ENCODE measurements at regions not wholly inside any gene's neighbourhood (a gene's known extent, or its start where the extent isn't known, plus 50 kb on each side); places are given as distances from the start of the nearest gene placed in this dataset.
"Not testable (repeated sequence)": the region's sequence is repeated elsewhere in the genome, so short reads cannot be mapped to it uniquely, and the experiment has no call there.

DNA sequence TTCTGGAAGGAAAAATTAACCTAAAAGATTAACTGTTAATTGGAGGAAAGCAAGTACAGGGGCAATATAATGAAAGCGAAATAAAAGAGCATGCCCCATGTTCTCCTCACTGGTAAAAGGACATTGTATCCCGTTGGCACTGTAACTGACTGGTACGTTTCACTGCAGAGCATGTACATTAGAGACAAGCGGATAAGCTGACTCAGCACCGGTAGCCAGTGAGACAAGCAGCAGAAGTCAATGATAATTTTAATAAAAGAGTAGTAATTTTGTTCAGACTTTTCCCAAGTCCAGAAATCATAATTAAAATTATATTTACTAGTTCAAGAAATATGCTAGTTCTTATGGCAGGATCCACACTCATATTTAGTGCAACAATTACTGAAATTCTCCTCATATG is 161.5 kb upstream of the VWC2 start:
- Histone ChIP-seq H3K27ac (ENCODE audit: low read length) (no peak overlapping the region), H3K9me3 (replicated peaks; ENCODE audit: control insufficient read depth, low read depth, low read length) (peaks cover 3% of the 10 kb centered on the region), H3K27me3 (ENCODE audit: control insufficient read depth, insufficient read depth, low read length) (no peaks in the 10 kb centered on the region), H3K36me3 (ENCODE audit: control insufficient read depth, insufficient read depth, low read length) (no peaks in the 10 kb centered on the region), H3K4me1 (ENCODE audit: control insufficient read depth, insufficient read depth, low read length) (no peaks in the 10 kb centered on the region), H3K4me3 (ENCODE audit: low read length) (no peak overlapping the region)
- no peak for DNase-seq
- WGBS (ENCODE audit: insufficient coverage): 82% methylated on average over 3 of the region's 5 CpGs

DNA sequence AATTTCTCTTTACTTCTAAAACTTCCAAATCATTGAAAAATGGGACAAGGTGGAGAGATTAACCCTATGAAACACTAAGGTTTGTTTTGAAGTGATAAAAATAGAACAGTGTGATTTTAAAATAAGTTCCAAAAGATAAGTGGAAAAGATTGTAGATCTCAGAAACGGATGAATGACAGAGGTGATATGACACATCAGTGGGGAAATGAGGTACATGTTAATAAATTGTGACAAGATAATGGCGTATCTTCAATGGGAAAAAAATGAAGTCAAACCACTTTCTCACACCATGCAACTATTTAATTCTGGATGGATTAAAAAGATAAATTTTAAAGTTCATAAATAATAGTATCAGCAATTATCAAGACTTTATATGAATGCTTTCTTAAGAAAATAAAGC is 159.7 kb upstream of the VWC2 start:
- Histone ChIP-seq H3K9me3 (replicated peaks; ENCODE audit: control insufficient read depth, low read depth, low read length) (no peaks in the 10 kb centered on the region), H3K27ac (ENCODE audit: low read length) (no peak overlapping the region), H3K36me3 (ENCODE audit: control insufficient read depth, insufficient read depth, low read length) (no peaks in the 10 kb centered on the region), H3K4me1 (ENCODE audit: control insufficient read depth, insufficient read depth, low read length) (no peaks in the 10 kb centered on the region), H3K4me3 (ENCODE audit: low read length) (no peak overlapping the region), H3K27me3 (ENCODE audit: control insufficient read depth, insufficient read depth, low read length) (no peaks in the 10 kb centered on the region)
- no peak for DNase-seq
- WGBS (ENCODE audit: insufficient coverage): no CpG with 5 or more reads among the region's 2 CpGs

DNA sequence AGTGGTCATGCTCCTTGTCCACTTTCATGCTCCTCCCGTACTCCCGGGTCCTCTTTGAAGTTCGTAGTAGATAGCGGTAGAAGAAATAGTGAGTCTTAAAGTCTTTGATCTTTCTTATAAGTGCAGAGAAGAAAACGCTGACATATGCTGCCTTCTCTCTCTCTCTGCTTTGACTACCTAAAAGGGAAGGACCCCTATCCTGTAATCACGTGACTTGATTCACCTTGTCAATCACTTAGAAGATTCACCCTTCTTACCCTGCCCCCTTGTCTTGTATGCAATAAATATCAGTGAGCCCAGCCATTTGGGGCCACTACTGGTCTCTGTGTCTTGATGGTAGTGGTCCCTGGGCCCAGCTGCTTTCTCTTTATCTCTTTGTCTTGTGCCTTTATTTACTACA is 158.5 kb upstream of the VWC2 start:
- no CpG with 5 or more reads among the region's 6 CpGs for WGBS (ENCODE audit: insufficient coverage)
- H3K9me3 ChIP-seq (replicated peaks; ENCODE audit: control insufficient read depth, low read depth, low read length); H3K4me1 ChIP-seq (ENCODE audit: control insufficient read depth, insufficient read depth, low read length); H3K27ac ChIP-seq (ENCODE audit: low read length); H3K27me3 ChIP-seq (ENCODE audit: control insufficient read depth, insufficient read depth, low read length); DNase-seq; H3K36me3 ChIP-seq (ENCODE audit: control insufficient read depth, insufficient read depth, low read length); H3K4me3 ChIP-seq (ENCODE audit: low read length): not testable (repeated sequence)

- no peak overlapping the region for H3K27ac ChIP-seq (ENCODE audit: low read length)
- no CpG with 5 or more reads among the region's 1 CpG for WGBS (ENCODE audit: insufficient coverage)
- H3K27me3 ChIP-seq (ENCODE audit: control insufficient read depth, insufficient read depth, low read length): no peaks in the 10 kb centered on the region
- no peaks in the 10 kb centered on the region for H3K36me3 ChIP-seq (ENCODE audit: control insufficient read depth, insufficient read depth, low read length)
- no peaks in the 10 kb centered on the region for H3K4me1 ChIP-seq (ENCODE audit: control insufficient read depth, insufficient read depth, low read length)
- H3K9me3 ChIP-seq (replicated peaks; ENCODE audit: control insufficient read depth, low read depth, low read length): no peaks in the 10 kb centered on the region
- no peak overlapping the region for H3K4me3 ChIP-seq (ENCODE audit: low read length)
- DNase-seq: no peak
Measured at GRCh38 chr7:49618028-49618427, 155.4 kb upstream of the VWC2 start.

DNA sequence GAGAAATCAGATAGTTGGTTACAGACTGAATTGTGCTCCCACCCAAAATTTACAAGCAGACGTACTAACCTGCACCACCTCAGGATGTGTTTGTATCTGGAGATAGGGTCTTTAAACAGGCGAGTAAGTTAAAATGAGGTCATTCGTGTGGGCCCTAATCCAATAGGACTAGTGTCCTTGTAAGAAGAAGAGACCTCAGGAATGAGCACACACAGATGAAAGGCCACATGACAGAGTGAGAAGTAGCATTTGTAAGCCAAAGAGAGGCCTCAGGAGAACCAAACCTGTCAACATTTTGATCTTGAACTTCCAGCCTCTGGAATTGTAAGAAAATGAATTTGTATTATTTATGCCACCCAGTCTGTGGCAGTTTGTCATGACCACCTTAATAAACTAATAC is 149.5 kb upstream of the VWC2 start:
- no peaks in the 10 kb centered on the region for H3K27me3 ChIP-seq (ENCODE audit: control insufficient read depth, insufficient read depth, low read length)
- WGBS (ENCODE audit: insufficient coverage): 29% methylated on average over 2 of the region's 3 CpGs
- peak; percentile 33 for DNase-seq
- H3K27ac ChIP-seq (ENCODE audit: low read length): no peak overlapping the region
- no peak overlapping the region for H3K4me3 ChIP-seq (ENCODE audit: low read length)
- H3K36me3 ChIP-seq (ENCODE audit: control insufficient read depth, insufficient read depth, low read length): no peaks in the 10 kb centered on the region
- no peaks in the 10 kb centered on the region for H3K9me3 ChIP-seq (replicated peaks; ENCODE audit: control insufficient read depth, low read depth, low read length)
- no peaks in the 10 kb centered on the region for H3K4me1 ChIP-seq (ENCODE audit: control insufficient read depth, insufficient read depth, low read length)

- H3K9me3 ChIP-seq (replicated peaks; ENCODE audit: control insufficient read depth, low read depth, low read length): no peaks in the 10 kb centered on the region
- no peak overlapping the region for H3K4me3 ChIP-seq (ENCODE audit: low read length)
- no peak overlapping the region for H3K27ac ChIP-seq (ENCODE audit: low read length)
- H3K4me1 ChIP-seq (ENCODE audit: control insufficient read depth, insufficient read depth, low read length): no peaks in the 10 kb centered on the region
- H3K27me3 ChIP-seq (ENCODE audit: control insufficient read depth, insufficient read depth, low read length): no peaks in the 10 kb centered on the region
- no peaks in the 10 kb centered on the region for H3K36me3 ChIP-seq (ENCODE audit: control insufficient read depth, insufficient read depth, low read length)
- DNase-seq: peak; percentile 76
Measured at GRCh38 chr7:49624611-49625010, 148.8 kb upstream of the VWC2 start.

DNA sequence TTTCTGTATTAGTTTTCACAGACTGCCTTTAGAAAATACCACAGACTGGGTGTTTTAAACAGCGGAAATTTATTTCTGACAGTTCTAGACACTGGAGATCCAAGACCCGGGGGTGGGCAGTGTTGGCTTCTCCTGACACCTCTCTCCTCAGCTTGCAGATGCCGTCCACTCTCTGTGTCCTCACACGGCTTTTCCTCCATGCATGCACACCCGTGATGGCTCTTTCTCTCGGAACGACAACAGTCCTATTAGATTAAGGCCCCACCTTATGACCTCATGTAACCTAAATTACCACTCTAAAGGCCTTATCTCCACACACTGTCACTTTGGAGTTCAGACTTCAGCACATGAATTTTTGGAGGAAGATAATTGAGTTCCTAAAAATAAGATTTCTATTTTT is 142.9 kb upstream of the VWC2 start:
- H3K27ac ChIP-seq (ENCODE audit: low read length): no peak overlapping the region
- no peaks in the 10 kb centered on the region for H3K36me3 ChIP-seq (ENCODE audit: control insufficient read depth, insufficient read depth, low read length)
- no peak overlapping the region for H3K4me3 ChIP-seq (ENCODE audit: low read length)
- no peak for DNase-seq
- peaks cover 8% of the 10 kb centered on the region for H3K4me1 ChIP-seq (ENCODE audit: control insufficient read depth, insufficient read depth, low read length)
- WGBS (ENCODE audit: insufficient coverage): 87% methylated on average over 7 of the region's 7 CpGs
- no peaks in the 10 kb centered on the region for H3K27me3 ChIP-seq (ENCODE audit: control insufficient read depth, insufficient read depth, low read length)
- H3K9me3 ChIP-seq (replicated peaks; ENCODE audit: control insufficient read depth, low read depth, low read length): no peaks in the 10 kb centered on the region

- Histone ChIP-seq H3K27ac (ENCODE audit: low read length) (peak overlapping the region; percentile 83), H3K36me3 (ENCODE audit: control insufficient read depth, insufficient read depth, low read length) (no peaks in the 10 kb centered on the region), H3K4me1 (ENCODE audit: control insufficient read depth, insufficient read depth, low read length) (peaks cover 8% of the 10 kb centered on the region), H3K9me3 (replicated peaks; ENCODE audit: control insufficient read depth, low read depth, low read length) (no peaks in the 10 kb centered on the region), H3K27me3 (ENCODE audit: control insufficient read depth, insufficient read depth, low read length) (no peaks in the 10 kb centered on the region), H3K4me3 (ENCODE audit: low read length) (no peak overlapping the region)
- DNase-seq: peak; percentile 54
Measured at GRCh38 chr7:49631071-49631815, 142.2 kb upstream of the VWC2 start.

DNA sequence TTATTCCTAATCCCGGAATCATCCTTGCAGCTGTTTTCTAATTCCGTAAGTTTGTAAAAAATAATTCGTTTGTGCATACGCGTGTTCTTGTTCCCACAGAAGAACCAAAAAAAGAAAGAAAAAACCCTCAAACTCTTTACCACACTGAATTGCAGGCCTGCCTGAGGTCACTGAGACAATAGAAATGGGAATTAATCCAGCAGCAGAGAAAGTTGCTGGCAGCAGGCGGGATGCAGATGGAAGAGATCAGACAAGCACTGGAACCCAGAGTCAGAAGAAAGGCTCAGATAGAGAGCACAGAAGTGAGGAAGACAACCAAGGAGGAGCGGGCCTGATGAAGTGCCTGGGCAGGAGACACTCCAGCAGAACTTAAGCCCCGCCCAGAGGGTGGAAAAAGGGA is 141.5 kb upstream of the VWC2 start:
- Histone ChIP-seq H3K27me3 (ENCODE audit: control insufficient read depth, insufficient read depth, low read length) (no peaks in the 10 kb centered on the region), H3K4me3 (ENCODE audit: low read length) (no peak overlapping the region), H3K4me1 (ENCODE audit: control insufficient read depth, insufficient read depth, low read length) (peaks cover 8% of the 10 kb centered on the region), H3K9me3 (replicated peaks; ENCODE audit: control insufficient read depth, low read depth, low read length) (no peaks in the 10 kb centered on the region), H3K27ac (ENCODE audit: low read length) (peak overlapping the region; percentile 83), H3K36me3 (ENCODE audit: control insufficient read depth, insufficient read depth, low read length) (no peaks in the 10 kb centered on the region)
- peak; percentile 92 for DNase-seq
- WGBS (ENCODE audit: insufficient coverage): 22% methylated on average over 1 of the region's 8 CpGs

GRCh38 chr7:49635800-49636199 is 137.6 kb upstream of the VWC2 start:
- Histone ChIP-seq H3K4me3 (ENCODE audit: low read length) (no peak overlapping the region), H3K9me3 (replicated peaks; ENCODE audit: control insufficient read depth, low read depth, low read length) (no peaks in the 10 kb centered on the region), H3K27ac (ENCODE audit: low read length) (no peak overlapping the region), H3K27me3 (ENCODE audit: control insufficient read depth, insufficient read depth, low read length) (no peaks in the 10 kb centered on the region), H3K36me3 (ENCODE audit: control insufficient read depth, insufficient read depth, low read length) (no peaks in the 10 kb centered on the region), H3K4me1 (ENCODE audit: control insufficient read depth, insufficient read depth, low read length) (peaks cover 8% of the 10 kb centered on the region)
- no CpG with 5 or more reads among the region's 1 CpG for WGBS (ENCODE audit: insufficient coverage)
- no peak for DNase-seq

GRCh38 chr7:49636400-49636799 is 137.0 kb upstream of the VWC2 start:
- no peak for DNase-seq
- no CpG with 5 or more reads among the region's 3 CpGs for WGBS (ENCODE audit: insufficient coverage)
- Histone ChIP-seq H3K36me3 (ENCODE audit: control insufficient read depth, insufficient read depth, low read length) (no peaks in the 10 kb centered on the region), H3K27ac (ENCODE audit: low read length) (no peak overlapping the region), H3K9me3 (replicated peaks; ENCODE audit: control insufficient read depth, low read depth, low read length) (no peaks in the 10 kb centered on the region), H3K4me3 (ENCODE audit: low read length) (no peak overlapping the region), H3K27me3 (ENCODE audit: control insufficient read depth, insufficient read depth, low read length) (no peaks in the 10 kb centered on the region), H3K4me1 (ENCODE audit: control insufficient read depth, insufficient read depth, low read length) (peaks cover 5% of the 10 kb centered on the region)
